ENCODE measurements at regions not wholly inside any gene's neighbourhood (a gene's known extent, or its start where the extent isn't known, plus 50 kb on each side); places are given as distances from the start of the nearest gene placed in this dataset.

GRCh38 chr3:35065891-35066290 lies 573.4 kb upstream of the ARPP21 start:
- Histone ChIP-seq H3K79me2 (replicated peaks; ENCODE audit: insufficient read depth) (no peaks in the 10 kb centered on the region), H3K4me1 (ENCODE audit: insufficient read depth) (no peaks in the 10 kb centered on the region), H3K4me2 (no peak overlapping the region), H2AFZ (no peak overlapping the region), H4K20me1 (replicated peaks; ENCODE audit: insufficient read depth) (no peaks in the 10 kb centered on the region), H3K9me2 (ENCODE audit: insufficient read depth) (no peaks in the 10 kb centered on the region), H3K4me3 (no peak overlapping the region), H3K27me3 (ENCODE audit: insufficient read depth) (no peaks in the 10 kb centered on the region), H3K36me3 (ENCODE audit: insufficient read depth) (no peaks in the 10 kb centered on the region), H3F3A (replicated peaks; ENCODE audit: low read depth) (no peaks in the 10 kb centered on the region), H3K27ac (ENCODE audit: low read depth) (no peak overlapping the region)
- ATAC-seq (no peak), DNase-seq (ENCODE audit: low spot score) (no peak)
- Mint-ChIP-seq H3K4me3 (no peak overlapping the region), H3K36me3 (ENCODE audit: low read depth) (no peaks in the 10 kb centered on the region), H3K27ac (no peak overlapping the region), H3K27me3 (ENCODE audit: insufficient read depth, low read depth, poor library complexity) (no peaks in the 10 kb centered on the region), H3K4me1 (no peaks in the 10 kb centered on the region), H3K9me3 (no peaks in the 10 kb centered on the region)
- TF ChIP-seq STAT1 (IDR thresholded peaks at IDR 0.05; ENCODE audit: unreplicated experiment) (no peak), CTCF (conservative IDR thresholded peaks at IDR 0.05; ENCODE audit: low read depth in 2 of 2) (no peak), POLR2AphosphoS5 (IDR thresholded peaks at IDR 0.05; ENCODE audit: low read depth) (no peak), JUNB (IDR thresholded peaks at IDR 0.05; ENCODE audit: unreplicated experiment) (no peak), ZNF462 (CRISPR knock-in tag; IDR thresholded peaks at IDR 0.05) (no peak), CREB1 (CRISPR knock-in tag; IDR thresholded peaks at IDR 0.05; ENCODE audit: low read depth) (no peak), NANOG (IDR thresholded peaks at IDR 0.05; ENCODE audit: borderline replicate concordance) (no peak), REST (IDR thresholded peaks at IDR 0.05; ENCODE audit: unreplicated experiment) (no peak), ZNF114 (CRISPR knock-in tag; IDR thresholded peaks at IDR 0.05) (no peak), EZH2phosphoT487 (IDR thresholded peaks at IDR 0.05; ENCODE audit: unreplicated experiment) (no peak), ZNF331 (CRISPR knock-in tag; IDR thresholded peaks at IDR 0.05; ENCODE audit: low read depth) (no peak)

Data from GM23338 (cell line).